CD4-positive, alpha-beta T cell (primary cell): ENCODE measurements at regions not wholly inside any gene's neighbourhood (a gene's known extent, or its start where the extent isn't known, plus 50 kb on each side); places are given as distances from the start of the nearest gene placed in this dataset.

Experiments
- ATAC-seq: fragments of 200-7000 bp; cut with Tn5 transposase; one replicate; pipeline ENCODE4 v1.10.0; 2022; ENCODE audit warnings: mild to moderate bottlenecking; ENCODE audit not compliant: poor library complexity
- CTCF ChIA-PET: fragments of 350-600 bp; sonication (Branson Sonifier 250); formaldehyde crosslinking; loops from one replicate; lab custom pipeline; 2021; ENCODE audit warnings: antibody characterized with exemption, inconsistent platforms; lab: Charles Lee
- POLR2A ChIA-PET: fragments of 350-600 bp; sonication (Branson Sonifier 250); formaldehyde crosslinking; loops from one replicate; lab custom pipeline; 2021; ENCODE audit warnings: antibody characterized with exemption, inconsistent platforms; lab: Charles Lee
- DNase-seq, 14 experiments: peaks; one replicate each; pipeline ENCODE4 v3.0.0-alpha.2; 2013 to 2020; ENCODE audit warnings: mixed read lengths in 2 of 14
- H3K27ac ChIP-seq, 2 donors: one replicate each; pipeline versions ENCODE4 v1.5.1 to v1.7.0; 2013; ENCODE audit warnings: low read length in 2 of 2, low read depth in 1 of 2, mild to moderate bottlenecking in 1 of 2
- H3K27me3 ChIP-seq, 2 experiments: 1 replicate in 1 of 2; 2 replicates in 1 of 2; pipeline versions ENCODE4 v1.6.1 to v1.7.0; 2013; ENCODE audit warnings: low read length in 2 of 2, control low read depth in 1 of 2, mild to moderate bottlenecking in 1 of 2, moderate library complexity in 1 of 2; ENCODE audit not compliant: insufficient read depth in 2 of 2, control insufficient read depth in 1 of 2
- H3K36me3 ChIP-seq: one replicate; pipeline ENCODE4 v1.6.1; 2013; ENCODE audit warnings: low read length, control low read depth; ENCODE audit not compliant: insufficient read depth
- H3K4me1 ChIP-seq: one replicate; pipeline ENCODE4 v1.6.1; 2013; ENCODE audit warnings: low read length, control low read depth; ENCODE audit not compliant: insufficient read depth
- H3K4me3 ChIP-seq: one replicate; pipeline ENCODE4 v1.5.1; 2013; ENCODE audit warnings: mild to moderate bottlenecking, low read length, moderate library complexity
- H3K9me3 ChIP-seq, 2 experiments: 1 replicate in 1 of 2; 2 replicates in 1 of 2; pipeline versions ENCODE4 v1.6.1 to v1.7.0; 2013; ENCODE audit warnings: low read length in 2 of 2, mild to moderate bottlenecking in 2 of 2, control low read depth in 1 of 2, moderate library complexity in 1 of 2; ENCODE audit not compliant: control insufficient read depth in 1 of 2, insufficient read depth in 1 of 2
- H3K27ac Mint-ChIP-seq: one replicate; pipeline ENCODE4 v1.8.0; 2020; ENCODE audit warnings: mixed read lengths
- H3K27me3 Mint-ChIP-seq: one replicate; pipeline ENCODE4 v1.8.0; 2021; ENCODE audit warnings: mixed read lengths
- H3K36me3 Mint-ChIP-seq: one replicate; pipeline ENCODE4 v1.8.0; 2021; ENCODE audit warnings: low read depth, mixed read lengths
- H3K4me1 Mint-ChIP-seq: one replicate; pipeline ENCODE4 v1.8.0; 2021; ENCODE audit warnings: low read depth, mixed read lengths
- H3K4me3 Mint-ChIP-seq: one replicate; pipeline ENCODE4 v1.8.0; 2020; ENCODE audit warnings: mild to moderate bottlenecking, mixed read lengths
- H3K9me3 Mint-ChIP-seq: one replicate; pipeline ENCODE4 v1.8.0; 2020; ENCODE audit warnings: mixed read lengths
- intact Hi-C, 2 experiments: fragments of 100-400 bp; cut with DNase I in 1 of 2; cut with micrococcal nuclease in 1 of 2; formaldehyde crosslinking; loops; one replicate each; pipeline versions ENCODE4 v1.15.1 to v1.9.0; 2023 to 2025; cut with DNase I, micrococcal nuclease
- TF ChIP-seq, protein P1 (sequence below): fragments of 200-600 bp; IDR thresholded peaks from one replicate; pipeline ENCODE4 v1.8.0; 2022; ENCODE audit warnings: antibody characterized with exemption, mild to moderate bottlenecking

- Histone ChIP-seq H3K4me1 (peaks cover 2% of the 10 kb centered on the region), H3K36me3 (no peaks in the 10 kb centered on the region), H3K4me3 (no peak overlapping the region), H3K9me3 (no peaks in the 10 kb centered on the region), H3K27me3 (no peaks in the 10 kb centered on the region), H3K27ac (no peak overlapping the region)
- Mint-ChIP-seq H3K27ac (no peak overlapping the region), H3K27me3 (no peaks in the 10 kb centered on the region), H3K9me3 (no peaks in the 10 kb centered on the region), H3K36me3 (no peaks in the 10 kb centered on the region), H3K4me3 (no peak overlapping the region), H3K4me1 (peaks cover 2% of the 10 kb centered on the region)
- ChIA-PET POLR2A (interaction anchor here (0.7 to 1.8 kb wide), 2 partner anchors 27 to 107 kb away, joined by 4 to 5 read pairs; no protein-coding TSS in a partner anchor), CTCF (no interaction called here)
- no peak for ATAC-seq
- DNase-seq: no peak
- intact Hi-C loops: no loop called here
- TF ChIP-seq, protein P1, sequence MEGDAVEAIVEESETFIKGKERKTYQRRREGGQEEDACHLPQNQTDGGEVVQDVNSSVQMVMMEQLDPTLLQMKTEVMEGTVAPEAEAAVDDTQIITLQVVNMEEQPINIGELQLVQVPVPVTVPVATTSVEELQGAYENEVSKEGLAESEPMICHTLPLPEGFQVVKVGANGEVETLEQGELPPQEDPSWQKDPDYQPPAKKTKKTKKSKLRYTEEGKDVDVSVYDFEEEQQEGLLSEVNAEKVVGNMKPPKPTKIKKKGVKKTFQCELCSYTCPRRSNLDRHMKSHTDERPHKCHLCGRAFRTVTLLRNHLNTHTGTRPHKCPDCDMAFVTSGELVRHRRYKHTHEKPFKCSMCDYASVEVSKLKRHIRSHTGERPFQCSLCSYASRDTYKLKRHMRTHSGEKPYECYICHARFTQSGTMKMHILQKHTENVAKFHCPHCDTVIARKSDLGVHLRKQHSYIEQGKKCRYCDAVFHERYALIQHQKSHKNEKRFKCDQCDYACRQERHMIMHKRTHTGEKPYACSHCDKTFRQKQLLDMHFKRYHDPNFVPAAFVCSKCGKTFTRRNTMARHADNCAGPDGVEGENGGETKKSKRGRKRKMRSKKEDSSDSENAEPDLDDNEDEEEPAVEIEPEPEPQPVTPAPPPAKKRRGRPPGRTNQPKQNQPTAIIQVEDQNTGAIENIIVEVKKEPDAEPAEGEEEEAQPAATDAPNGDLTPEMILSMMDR: no peak
Measured at GRCh38 chr14:65819569-65819968, 407.0 kb downstream of the FUT8 start.

DNA sequence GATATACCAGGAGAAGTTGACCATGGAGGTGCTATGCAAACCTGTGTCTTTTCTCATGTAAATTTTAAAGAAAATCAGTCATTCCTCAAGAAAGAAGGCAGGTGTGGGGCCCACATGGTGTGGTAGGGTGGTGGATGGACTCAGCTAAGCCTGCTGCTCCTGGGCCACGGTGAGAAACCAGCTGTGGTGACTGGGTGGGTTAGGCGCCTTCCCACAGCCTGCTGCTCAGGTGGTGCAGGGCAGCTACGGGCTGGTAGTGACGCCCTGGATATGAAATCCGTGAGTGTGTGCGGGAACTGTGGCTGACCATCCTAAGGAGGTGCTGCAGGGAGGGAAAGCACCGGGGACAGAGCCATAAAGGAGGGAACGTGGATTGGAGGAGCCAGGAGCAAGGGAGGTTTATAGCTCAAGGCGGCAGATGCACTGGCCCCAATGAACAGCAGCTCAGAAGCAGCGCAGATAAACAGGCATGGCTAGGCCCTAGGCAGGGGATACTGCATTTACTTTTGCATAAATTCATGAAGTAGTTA, 408.8 kb downstream of the FUT8 start:
- ATAC-seq (no peak), DNase-seq (no peak)
- no peaks in the 10 kb centered on the region for H3K27me3 ChIP-seq
- no peak overlapping the region for H3K27ac ChIP-seq
- H3K27me3 Mint-ChIP-seq: no peaks in the 10 kb centered on the region
- H3K4me1 Mint-ChIP-seq: peaks cover 6% of the 10 kb centered on the region
- ChIA-PET CTCF (no interaction called here), POLR2A (interaction anchor here (0.6 kb wide), 1 partner anchor 601 kb away, joined by 3 read pairs; no protein-coding TSS in a partner anchor)
- intact Hi-C loops: loop anchor here in 1 of 2 experiments (5.0 to 10.0 kb wide), 4 partner anchors 404 to 836 kb away; partner anchors contain the start of gene FNTB
- H3K4me1 ChIP-seq: peaks cover 3% of the 10 kb centered on the region
- no peak overlapping the region for H3K4me3 Mint-ChIP-seq
- H3K9me3 Mint-ChIP-seq: no peaks in the 10 kb centered on the region
- no peak overlapping the region for H3K4me3 ChIP-seq
- H3K9me3 ChIP-seq: no peaks in the 10 kb centered on the region
- no peaks in the 10 kb centered on the region for H3K36me3 ChIP-seq
- TF ChIP-seq, protein P1: no peak
- no peaks in the 10 kb centered on the region for H3K36me3 Mint-ChIP-seq
- no peak overlapping the region for H3K27ac Mint-ChIP-seq

DNA sequence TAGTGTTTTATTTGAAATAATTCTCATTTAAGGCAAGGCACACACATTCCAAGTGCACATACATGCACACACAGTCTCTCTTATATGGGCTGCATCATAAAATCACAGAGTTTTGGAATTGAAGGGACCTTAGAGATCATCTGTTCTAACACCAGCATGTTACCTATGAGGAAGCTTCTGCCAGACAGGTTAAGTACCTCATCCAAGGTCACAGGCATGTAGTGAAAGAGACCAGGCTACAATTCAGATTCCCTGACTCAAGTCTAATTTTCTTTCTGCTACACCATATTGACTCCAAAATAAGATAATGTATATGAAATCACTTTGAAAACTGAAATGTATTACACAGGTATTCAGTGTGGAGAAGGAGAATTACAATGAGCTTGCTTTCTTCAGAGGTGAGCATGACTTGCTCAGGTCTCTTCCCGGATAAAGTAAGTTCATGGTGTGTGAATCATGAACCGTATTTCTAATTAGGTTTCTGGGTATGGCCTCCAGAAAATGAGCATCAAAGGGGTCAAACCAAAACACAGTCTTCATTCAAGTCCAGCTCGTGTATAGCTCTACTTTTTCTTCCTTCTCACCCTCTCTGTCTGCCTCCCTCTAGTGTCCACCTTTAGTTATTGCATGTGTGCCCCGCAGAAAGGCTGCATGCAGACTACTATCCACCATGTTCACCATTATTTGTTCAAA, 411.9 kb downstream of the FUT8 start:
- Mint-ChIP-seq H3K4me1 (peaks cover 13% of the 10 kb centered on the region), H3K4me3 (no peak overlapping the region), H3K36me3 (no peaks in the 10 kb centered on the region), H3K27me3 (no peaks in the 10 kb centered on the region), H3K9me3 (no peaks in the 10 kb centered on the region), H3K27ac (no peak overlapping the region)
- TF ChIP-seq, protein P1: peak; percentile 93
- POLR2A ChIA-PET: interaction anchor here (0.7 to 2.3 kb wide), 12 partner anchors 10 to 413 kb away, joined by 3 to 27 read pairs (median 4); no protein-coding TSS in a partner anchor
- Histone ChIP-seq H3K4me3 (no peak overlapping the region), H3K9me3 (no peaks in the 10 kb centered on the region), H3K27me3 (no peaks in the 10 kb centered on the region), H3K36me3 (no peaks in the 10 kb centered on the region), H3K4me1 (peaks cover 3% of the 10 kb centered on the region), H3K27ac (no peak overlapping the region)
- peak; percentile 29 to 82 (median 42) for DNase-seq
- ATAC-seq: peak; percentile 97
- intact Hi-C loops: loop anchor here (2.0 to 10.0 kb wide), 6 partner anchors 407 to 840 kb away; partner anchors contain the start of gene FNTB (in 1 of the 2)
- CTCF ChIA-PET: interaction anchor here (0.6 to 3.2 kb wide), 36 partner anchors 9 to 1001 kb away, joined by 3 to 44 read pairs (median 4); partner anchors contain the start of gene FUT8
